ENCODE measurements at regions not wholly inside any gene's neighbourhood (a gene's known extent, or its start where the extent isn't known, plus 50 kb on each side); places are given as distances from the start of the nearest gene placed in this dataset.

DNA sequence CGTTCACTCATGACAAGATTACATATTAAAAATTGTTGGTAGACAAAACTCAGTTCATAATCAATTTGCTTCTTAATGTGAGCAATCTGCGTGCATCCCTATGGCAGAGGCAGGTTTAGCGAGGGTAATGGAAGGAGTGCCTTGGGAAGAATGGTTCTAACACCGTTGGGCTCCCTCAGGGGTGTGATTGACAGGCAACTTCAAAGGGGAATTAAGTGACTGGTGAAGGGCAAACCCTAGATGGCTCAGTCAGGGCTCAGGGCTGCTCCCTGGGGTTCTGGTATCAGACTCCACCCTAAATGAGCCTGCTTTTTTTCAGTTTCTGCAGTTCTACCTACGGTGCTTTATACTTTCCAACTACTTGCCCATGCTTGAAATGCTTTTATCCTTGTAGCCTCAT is 419.5 kb upstream of the CELF4 start:
- no peak for DNase-seq

DNA sequence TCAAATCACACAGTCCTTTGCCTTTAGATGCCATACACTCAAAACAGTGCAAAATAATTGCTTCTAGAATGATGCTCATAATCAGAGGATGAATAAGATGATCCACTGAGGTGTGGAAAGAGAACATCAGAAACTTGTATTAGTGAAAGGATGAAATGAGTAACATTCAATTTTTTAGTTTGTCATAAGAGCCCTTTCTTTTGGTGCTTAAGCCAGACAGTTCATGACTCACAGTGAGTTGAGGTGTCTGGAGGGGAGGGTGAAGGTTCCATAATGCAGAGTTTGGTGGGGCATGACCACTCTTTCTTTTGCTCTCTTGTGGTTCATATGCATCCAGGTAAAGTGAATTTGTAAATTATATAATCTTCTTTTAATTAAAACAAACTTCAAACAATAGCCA is 415.0 kb upstream of the CELF4 start:
- no peak for DNase-seq

DNA sequence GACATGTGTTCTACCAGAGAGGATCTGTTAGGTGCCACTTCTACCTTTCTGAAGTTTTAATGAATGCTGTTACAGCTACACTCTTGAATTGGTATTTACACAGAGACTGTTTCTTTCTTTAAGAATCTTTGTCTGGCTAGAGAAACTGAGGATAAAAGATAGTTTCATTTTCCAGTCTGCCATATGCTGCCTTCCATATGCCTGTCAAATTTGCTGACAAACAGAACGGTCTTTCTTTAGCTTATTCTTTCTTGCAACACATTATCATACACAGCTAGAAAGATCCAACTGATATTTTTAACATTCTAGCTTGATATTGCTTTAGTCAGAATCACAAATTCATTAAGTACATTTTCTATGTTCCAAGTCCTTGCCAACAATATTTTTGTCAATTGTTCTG is 409.8 kb upstream of the CELF4 start:
- DNase-seq: no peak

DNA sequence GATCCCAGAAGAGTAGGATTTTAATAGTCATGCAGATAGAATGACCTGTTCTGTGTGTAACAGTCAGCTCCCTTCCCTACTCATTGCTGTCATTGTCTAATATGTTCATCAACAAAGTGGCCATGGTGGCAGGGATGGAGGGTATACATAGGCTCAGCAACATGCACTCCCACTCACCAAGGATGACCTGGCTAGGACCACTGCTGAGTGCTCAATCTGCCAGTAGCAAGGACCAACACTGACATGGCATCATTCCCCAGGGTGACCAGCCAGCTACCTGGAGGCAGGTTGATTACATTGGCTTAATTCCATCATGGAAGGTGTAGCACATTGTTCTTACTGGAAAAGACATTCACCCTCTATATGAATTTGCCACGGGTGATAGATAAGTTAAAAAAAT is 401.7 kb upstream of the CELF4 start:
- DNase-seq: no peak

DNA sequence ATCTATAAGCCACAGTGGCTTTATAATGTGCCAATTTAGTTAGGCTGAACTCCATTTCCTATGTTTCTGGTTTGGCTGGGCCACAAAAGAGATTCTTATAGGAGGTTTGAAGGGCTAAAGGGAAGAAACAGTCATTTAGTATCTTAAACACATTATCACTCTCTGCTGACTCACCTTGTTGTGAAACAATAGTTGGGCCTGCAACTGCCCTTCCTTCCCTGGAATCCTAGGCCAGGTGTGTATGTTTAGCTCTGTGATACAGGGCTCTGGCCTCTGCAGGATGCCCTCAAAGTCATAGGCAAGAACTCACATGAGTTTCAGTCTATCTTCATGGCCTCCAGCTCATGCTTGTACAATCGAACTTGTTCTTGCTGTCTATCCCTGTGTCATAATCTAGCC is 400.0 kb upstream of the CELF4 start:
- no peak for DNase-seq

DNA sequence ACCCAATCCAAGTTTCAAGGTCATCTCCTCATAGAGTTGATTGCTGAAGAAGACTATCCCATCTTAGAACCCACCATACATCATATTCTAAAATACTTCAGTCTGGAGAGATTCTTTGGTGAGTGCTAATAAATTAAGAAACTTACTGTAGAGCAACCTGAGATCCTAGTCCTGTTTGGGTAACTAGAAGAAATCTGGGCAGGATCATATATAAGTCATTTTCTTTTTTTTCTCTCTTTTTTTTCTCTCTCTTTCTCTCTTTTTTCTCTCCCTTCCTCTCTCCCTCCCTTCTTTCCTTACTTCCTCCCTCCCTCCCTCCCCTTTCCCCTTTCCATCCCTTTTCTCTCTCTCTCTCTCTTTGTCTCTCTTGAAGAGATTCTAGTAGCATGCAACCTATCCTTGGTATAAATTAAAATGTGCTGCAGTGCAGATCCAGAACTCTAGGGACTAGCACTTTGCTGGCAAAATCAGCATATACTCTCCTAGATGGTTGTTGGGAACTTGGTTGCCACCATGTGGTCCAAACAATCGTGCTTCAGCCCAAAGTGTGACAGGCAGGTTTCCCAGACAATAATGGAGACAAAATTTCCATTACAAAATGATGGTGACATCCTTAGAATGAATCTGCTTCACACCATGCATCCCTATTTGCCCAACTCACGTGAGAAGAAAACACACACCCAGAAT is 399.4 kb upstream of the CELF4 start:
- no peak for DNase-seq

DNA sequence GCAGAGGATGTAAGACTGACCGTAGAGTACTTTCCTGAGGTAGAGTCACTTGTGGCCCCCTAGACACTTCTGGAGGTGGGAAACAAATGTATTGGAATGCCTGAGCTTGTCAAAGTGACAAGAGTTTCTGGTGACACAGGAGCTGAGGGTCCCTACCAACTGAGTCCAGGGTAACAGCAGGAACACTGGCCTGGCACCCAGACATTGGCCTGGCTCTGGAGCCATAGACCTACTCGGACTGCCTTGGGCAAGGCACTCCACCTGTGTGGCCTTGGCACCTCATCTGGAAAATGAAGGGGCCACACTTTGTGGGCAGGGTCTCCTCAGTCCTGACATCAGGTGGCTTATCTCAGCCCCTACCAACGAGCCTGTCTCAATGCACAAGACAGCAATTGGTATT is 398.2 kb upstream of the CELF4 start:
- DNase-seq: no peak

DNA sequence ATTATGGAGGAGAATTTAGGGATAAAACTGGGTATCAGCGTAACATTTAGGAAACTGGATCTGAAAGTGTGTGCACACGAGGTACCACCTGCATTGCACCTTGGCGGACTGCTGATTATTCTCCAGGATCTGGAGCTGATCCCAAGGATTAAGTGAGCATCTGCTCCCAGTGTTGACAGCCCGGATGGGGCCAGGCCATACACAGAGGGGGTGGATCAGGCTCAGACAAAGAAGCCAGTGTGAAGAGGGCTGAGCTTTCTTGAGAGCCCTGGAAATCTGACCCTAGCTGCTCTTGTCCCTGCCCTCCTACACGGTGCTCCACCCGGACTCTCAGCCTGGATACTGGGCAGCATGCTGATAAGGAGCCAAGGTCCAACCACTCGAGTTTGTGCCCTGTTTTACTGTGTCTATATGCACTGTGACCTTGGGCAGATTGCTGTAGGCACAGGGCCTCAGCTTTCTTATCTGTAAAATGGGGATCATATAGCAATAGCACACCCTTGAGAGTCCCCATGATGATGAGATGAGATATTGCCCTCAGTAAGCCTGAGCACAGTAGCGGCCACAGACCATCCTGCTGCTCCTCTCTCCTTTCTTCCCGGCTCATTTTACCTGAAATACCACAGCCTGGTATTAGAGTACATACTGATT is 396.8 kb upstream of the CELF4 start:
- DNase-seq: no peak

DNA sequence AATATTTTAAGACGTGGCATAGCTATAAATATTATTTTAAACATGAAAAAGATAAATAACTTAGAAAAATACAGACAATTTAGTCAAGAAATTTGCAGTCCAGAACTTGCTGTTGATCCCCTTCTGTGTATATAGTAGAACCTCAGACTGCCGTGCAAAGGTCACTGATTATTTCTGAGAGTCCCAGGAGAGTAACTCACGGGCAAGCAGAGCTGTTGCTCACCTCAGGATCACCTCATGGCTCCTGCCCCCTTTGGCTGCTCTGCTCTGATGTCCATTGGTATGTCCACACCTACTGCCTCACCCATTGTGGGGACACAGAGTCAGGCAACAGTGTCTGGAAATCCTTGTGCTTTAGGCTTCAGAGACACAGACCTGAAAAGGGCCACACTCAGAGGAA is 392.9 kb upstream of the CELF4 start:
- no peak for DNase-seq

DNA sequence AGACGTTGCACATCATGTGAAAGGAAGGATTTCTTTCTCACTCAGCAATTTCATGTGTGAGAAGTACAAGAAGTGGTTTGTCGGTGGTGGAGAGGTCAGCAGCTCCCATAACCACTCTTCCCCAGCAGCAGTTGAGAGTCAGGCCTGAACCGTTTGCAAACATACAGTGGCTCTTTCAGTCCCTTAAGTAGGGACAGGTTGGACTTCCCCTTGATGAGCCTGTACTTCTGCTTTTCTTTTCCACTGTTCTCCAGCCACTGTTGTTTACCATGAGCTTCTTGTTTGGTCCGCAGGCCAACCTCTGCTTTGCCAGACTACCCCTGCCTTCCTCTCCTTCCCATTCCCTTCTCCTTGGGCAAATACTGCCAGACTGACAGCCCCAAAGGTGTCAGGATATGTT is 391.3 kb upstream of the CELF4 start:
- no peak for DNase-seq

DNA sequence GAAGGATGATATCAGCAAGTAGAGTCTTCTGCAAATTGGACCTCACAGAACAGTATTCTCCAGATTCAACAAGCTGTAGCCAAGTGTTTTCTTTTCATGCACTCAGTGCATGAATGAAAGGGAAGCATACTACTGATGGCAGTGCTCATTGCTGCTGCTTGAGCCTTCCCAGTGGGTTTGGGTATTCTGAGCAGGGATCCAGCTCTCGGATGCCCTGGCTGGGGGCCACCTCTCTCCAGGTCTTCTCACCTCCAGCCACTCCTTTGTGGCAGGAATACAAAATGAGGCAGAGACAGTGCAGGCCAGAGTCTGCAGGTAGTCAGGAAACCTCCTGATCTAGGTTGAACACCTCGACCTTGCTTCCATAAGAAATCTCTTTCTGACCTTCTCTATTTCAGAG is 390.4 kb upstream of the CELF4 start:
- no peak for DNase-seq

DNA sequence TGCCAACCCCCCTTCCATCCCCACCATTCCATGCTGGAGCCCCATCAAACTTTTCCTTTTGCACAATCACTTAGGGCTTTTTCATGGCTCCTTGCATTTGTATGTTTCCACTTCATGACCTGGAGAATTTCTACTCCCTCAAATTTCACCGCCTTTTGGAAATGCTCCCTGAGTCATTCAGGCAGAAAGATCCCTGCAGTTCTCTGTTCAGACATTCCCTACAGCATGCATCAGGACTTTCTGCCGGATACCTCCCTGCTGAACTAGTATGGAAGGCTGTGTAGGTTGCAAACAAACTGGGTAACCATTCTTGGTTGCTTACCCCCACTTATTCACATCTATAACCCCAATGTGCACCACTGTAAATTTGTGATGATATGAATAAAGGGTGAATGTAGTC is 389.6 kb upstream of the CELF4 start:
- no peak for DNase-seq

DNA sequence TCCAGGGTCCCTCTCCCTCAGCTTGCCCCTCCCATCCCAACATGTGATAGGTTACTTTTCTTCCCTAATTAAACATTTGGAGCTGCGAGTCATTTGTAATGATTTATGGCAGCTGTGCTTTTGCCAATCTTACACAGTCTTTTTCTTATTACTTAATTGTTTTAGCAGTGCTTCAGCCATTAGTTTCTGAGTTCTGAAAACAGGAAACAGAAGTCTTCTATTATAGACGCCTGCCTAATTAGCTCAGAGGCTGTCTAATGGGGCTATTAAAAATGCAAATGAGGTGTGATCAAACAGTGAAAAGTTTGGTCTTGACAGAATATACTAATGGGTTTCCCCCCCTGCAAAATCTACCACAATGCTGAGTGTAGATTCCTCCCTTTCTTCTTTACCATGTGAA is 388.3 kb upstream of the CELF4 start:
- no peak for DNase-seq

DNA sequence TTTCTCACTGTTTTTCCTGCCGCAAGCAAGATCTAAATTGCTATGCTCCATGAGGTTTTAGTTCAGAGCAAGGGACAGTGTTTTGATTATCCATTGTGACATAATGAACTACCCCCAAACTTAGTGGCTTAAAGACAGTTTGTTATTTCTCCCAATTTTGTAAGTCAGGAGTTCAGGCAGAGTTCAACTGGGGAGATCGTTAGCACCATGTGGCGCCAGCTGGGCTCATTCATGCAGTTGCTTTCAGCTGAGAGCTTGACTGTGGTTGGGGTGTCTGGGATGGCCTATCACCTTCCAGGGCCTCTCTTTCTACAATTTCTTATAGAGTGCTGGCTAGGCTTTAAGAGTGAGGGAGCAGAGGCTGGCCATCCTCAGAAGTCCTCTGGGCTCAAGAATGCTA is 382.9 kb upstream of the CELF4 start:
- DNase-seq: no peak

DNA sequence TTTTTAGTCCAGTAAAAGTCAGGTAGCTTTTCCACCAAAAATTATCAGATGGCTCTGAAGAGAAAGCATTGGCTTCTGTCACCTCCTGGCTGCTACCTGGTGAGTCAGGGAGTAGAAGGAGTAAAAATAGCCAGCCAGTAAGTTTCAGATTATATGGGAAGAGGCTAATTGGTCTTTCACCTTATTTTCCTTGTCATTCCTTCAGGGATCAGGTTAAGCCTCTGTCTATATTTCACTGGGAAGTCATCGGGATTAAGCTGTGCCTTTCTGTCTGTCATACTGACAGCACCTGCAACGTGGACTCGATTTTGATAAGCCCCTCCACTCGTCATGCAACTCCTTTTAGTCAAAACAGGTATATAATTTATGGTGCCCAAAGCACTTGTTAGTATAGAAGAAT is 380.7 kb upstream of the CELF4 start:
- DNase-seq: no peak

DNA sequence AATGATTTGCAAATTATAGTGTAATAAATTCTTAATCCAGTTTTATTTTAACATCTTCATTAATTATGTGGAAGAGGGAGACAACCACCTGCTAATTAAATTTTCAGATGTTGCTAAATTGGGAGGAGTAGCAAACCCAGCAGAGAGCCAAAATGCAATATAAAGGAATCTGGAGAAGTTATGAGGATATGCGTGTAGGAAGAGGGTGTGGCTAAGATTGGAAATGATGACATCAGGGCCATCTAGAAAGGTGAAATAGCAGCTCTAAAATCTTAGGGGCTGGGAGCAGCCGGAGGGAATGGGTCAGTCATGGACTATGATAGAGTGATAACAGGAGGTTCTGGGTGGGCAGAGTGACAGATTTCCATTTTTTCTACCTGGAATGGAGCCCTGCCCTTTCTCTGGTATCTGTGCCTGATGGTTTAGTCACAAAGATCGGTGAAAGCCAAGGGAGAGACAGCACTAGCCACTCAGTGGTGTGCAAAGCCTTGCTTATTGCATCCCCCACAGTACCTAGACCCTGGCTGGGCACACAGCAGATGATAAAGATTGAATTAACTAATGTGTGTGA is 379.2 kb upstream of the CELF4 start:
- DNase-seq: no peak

DNA sequence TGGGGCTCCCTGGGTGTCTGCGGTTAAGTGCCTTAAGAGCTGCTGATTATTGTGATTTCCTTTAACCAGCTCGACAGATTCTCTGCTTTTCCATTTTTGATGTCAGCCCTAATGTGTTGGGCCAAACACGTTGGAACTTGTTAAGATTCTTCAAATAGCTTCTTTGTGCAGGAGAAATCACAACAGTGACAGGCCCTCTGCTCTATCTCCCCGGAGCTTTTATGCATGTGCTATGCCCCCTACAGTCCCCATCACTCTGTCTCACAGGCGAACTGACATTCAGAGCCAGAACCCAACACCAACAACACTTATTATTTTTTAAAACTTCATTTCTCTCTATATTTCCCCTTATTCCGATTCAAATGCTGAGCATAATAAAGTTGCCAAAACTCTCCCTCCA is 371.7 kb upstream of the CELF4 start:
- DNase-seq: no peak

DNA sequence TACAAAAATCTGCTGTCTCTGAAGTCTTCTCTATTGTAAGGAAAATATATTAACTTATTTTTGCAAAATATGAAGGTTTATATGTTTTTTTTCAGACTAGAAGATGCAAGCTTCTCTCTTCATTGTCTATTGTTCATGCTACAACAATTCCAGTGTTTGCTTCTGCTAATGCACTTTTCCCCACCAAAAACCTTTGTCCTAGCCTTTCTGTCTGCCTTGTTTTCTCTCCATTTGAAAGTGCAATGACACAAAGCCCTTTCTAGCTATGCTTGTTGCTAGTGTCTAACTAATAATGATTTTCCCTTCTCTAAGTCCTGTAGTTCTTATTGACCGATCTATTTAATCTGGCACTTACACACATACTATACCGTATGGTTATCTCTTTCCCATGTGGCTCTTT is 369.5 kb upstream of the CELF4 start:
- no peak for DNase-seq

DNA sequence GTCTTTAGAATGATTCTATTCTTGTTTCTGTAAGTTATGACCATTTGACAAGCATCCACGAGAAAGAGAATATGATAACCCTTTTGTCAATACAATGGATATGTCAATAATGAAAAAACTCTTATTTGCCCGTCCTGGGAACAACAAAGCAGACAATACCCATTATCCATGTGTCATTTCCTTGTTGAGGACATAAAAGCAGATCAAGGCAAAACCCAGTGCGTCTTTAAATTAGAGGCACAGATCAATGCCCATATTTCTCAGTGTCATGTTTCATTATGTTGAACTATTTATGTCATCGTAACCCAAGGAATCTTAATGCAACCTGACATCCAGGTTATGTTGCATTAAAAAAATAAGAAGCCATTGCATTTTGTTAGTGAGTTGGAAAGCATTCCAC is 365.0 kb upstream of the CELF4 start:
- no peak for DNase-seq

DNA sequence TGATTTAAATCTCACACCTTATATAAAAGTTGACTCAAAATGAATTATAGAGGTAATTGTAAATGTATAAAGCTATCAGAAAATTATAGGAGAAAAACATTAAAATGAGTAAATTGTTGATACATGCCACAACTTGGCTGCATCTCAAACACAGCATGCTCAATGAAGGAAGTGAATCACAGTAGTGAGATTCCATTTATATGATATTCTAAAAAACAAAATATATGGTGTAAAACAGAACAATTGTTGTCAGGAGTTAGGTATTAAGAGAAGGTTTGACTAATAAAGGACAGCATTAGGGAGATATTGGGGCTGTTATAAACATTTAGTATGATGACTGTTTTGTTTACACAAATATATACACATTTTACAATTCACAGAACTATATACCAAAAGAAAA is 356.6 kb upstream of the CELF4 start:
- no peak for DNase-seq

DNA sequence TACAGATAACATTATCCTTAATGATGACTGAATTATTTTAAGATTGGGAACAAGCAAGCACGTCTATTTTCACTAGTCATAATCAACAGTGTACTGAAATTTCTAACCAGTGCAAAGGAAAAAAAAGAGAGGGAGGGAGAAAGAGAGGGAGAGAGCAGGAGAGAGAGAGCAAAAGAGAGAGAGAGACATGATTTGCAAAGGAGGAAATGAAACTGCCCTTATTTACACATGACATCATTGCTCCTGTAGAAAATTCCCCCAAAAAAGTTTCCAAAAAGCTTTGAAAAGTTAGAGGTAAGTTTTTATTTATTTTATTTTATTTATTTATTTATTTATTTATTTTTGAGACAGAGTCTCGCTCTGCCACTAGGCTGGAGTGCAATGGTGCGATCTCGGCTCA is 355.3 kb upstream of the CELF4 start:
- DNase-seq: no peak

DNA sequence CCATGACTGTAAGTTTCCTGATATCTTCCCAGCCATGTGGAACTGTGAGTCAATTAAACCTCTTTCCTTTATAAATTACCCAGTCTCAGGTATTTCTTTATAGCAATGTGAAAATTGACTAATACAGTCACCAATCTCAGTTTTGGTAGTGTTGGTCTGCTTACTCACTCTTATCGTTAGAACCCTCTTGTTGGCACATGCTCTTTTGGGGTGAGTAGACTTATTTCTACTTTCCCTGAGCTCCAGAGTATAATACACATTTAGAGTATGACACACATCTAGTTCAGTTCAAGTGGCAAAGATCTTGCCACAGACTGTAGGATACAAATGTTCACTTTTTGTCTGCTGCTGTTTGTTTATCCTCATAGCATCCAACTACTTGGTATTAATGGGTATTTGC is 347.5 kb upstream of the CELF4 start:
- no peak for DNase-seq

DNA sequence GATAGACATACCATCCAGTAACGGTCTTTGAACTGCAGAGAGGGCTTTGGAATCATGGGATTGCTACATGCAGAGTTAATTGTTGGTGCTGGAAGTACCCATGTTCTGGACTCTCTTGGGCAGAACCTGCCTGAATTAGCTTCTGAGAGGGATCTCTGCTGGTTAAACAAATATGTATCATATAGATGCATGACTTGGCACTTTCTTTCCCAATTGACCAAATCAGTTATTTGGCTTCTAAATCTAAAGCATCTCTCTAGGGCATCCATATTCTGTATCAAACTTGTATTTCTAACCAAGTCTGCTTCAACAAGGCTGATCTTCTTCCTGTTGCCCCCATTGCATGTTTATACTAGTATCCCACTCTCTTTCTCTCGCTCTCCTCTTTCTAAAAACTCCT is 336.7 kb upstream of the CELF4 start:
- no peak for DNase-seq

DNA sequence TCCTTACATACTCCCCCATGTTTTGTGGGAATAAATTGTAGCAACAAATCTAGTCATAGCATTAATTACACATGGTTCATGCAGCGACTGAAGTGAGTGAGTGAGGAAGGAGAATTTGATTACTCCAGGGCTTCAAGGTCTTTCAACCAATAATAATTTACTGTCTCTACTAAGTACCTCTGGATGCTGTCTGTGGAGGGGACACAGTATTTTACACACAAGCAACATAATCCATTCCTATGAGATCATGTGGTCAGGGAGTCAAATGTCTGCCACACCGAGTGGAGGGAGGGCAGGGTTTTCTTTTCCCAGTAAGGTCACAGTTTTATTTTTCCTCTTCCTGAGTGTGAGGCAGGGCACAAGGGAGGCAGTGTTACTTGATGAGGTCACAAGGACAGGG is 334.7 kb upstream of the CELF4 start:
- no peak for DNase-seq

DNA sequence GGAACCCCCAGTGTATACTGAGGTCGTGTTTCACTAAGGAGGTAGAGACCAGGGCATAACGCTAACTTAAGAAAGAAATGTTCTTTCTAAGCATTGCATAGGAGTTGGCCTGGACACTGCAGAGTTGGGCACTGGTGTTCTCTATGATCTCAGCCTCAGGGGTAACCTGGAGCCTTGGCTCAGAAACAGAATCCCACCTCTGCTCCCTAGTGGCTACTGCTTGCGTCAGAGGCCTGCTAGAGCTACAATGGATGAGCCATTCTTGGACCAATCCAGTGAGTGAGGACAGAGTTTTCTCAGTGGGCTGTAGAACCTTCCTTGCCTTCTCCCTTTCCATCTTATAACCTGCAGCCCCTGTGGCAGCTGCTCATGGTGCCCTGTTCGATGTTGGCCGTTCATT is 324.4 kb upstream of the CELF4 start:
- no peak for DNase-seq
